ENCODE measurements at regions not wholly inside any gene's neighbourhood (a gene's known extent, or its start where the extent isn't known, plus 50 kb on each side); places are given as distances from the start of the nearest gene placed in this dataset.

- no peak for TF ChIP-seq EZH2phosphoT487 (IDR thresholded peaks at IDR 0.05; ENCODE audit: insufficient read depth, low read depth)
- TF ChIP-seq EZH2 (IDR thresholded peaks at IDR 0.05; ENCODE audit: insufficient read depth, poor library complexity, severe bottlenecking) = no peak
Observed at GRCh38 chr2:189231719-189232323, 52.3 kb upstream of the COL5A2 start.

GRCh38 chr2:189232759-189233406 is 53.3 kb upstream of the COL5A2 start:
- Histone ChIP-seq H3K4me2 (ENCODE audit: unreplicated experiment) (peak overlapping the region; percentile 28), H3F3A (ENCODE audit: insufficient read depth) (peaks cover 15% of the 10 kb centered on the region; the same call in 1 of the 2 replicates), H3K27ac (peak overlapping the region; percentile 65), H3K9me3 (ENCODE audit: low read depth) (no peaks in the 10 kb centered on the region), H2AFZ (peak overlapping the region; percentile 62), H3K36me3 (ENCODE audit: low read depth) (no peaks in the 10 kb centered on the region), H3K4me3 (no peak overlapping the region), H3K27me3 (replicated peaks; ENCODE audit: insufficient read depth) (no peaks in the 10 kb centered on the region), H3K4me1 (ENCODE audit: insufficient read depth) (peaks cover 31% of the 10 kb centered on the region), H4K20me1 (ENCODE audit: insufficient read depth) (no peaks in the 10 kb centered on the region), H3K79me2 (ENCODE audit: insufficient read depth) (no peaks in the 10 kb centered on the region), H3K9ac (peak overlapping the region; percentile 27; the same call in 1 of the 2 replicates), H3K9me2 (ENCODE audit: insufficient read depth) (no peaks in the 10 kb centered on the region)
- peak; percentile 55 for DNase-seq
- in situ Hi-C loops (cut with MboI) = no loop called here
- TF ChIP-seq EZH2 (IDR thresholded peaks at IDR 0.05; ENCODE audit: insufficient read depth, poor library complexity, severe bottlenecking) = no peak
- no peak for TF ChIP-seq EZH2phosphoT487 (IDR thresholded peaks at IDR 0.05; ENCODE audit: insufficient read depth, low read depth)

More at GRCh38 chr2:189231719-189232323, 52.3 kb upstream of the COL5A2 start:
- Histone ChIP-seq H4K20me1 (ENCODE audit: insufficient read depth) (no peaks in the 10 kb centered on the region), H3K4me2 (ENCODE audit: unreplicated experiment) (no peak overlapping the region), H3K27me3 (replicated peaks; ENCODE audit: insufficient read depth) (no peaks in the 10 kb centered on the region), H3K27ac (no peak overlapping the region), H3F3A (ENCODE audit: insufficient read depth) (peaks cover 15% of the 10 kb centered on the region; the same call in 1 of the 2 replicates), H3K4me3 (no peak overlapping the region), H3K9me3 (ENCODE audit: low read depth) (no peaks in the 10 kb centered on the region), H3K79me2 (ENCODE audit: insufficient read depth) (no peaks in the 10 kb centered on the region), H3K9me2 (ENCODE audit: insufficient read depth) (no peaks in the 10 kb centered on the region), H3K4me1 (ENCODE audit: insufficient read depth) (peaks cover 31% of the 10 kb centered on the region), H2AFZ (peak overlapping the region; percentile 39; the same call in 1 of the 2 replicates), H3K36me3 (ENCODE audit: low read depth) (no peaks in the 10 kb centered on the region), H3K9ac (no peak overlapping the region)
- no peak for DNase-seq
- in situ Hi-C loops (cut with MboI) = no loop called here
- WGBS, 2 experiments (ENCODE audit: low coverage in 1 of 2, low lambda C conversion rate in 2 of 2, missing lambda C conversion rate in 2 of 2) = 77 to 82% methylated on average over 3 of the region's 3 CpGs

GRCh38 chr2:189233527-189233926 is 54.0 kb upstream of the COL5A2 start:
- peak overlapping the region; percentile 28 for H3K4me2 ChIP-seq (ENCODE audit: unreplicated experiment)
- H3K79me2 ChIP-seq (ENCODE audit: insufficient read depth) = no peaks in the 10 kb centered on the region
- peak overlapping the region; percentile 62; the same call in 1 of the 2 replicates for H2AFZ ChIP-seq
- no peaks in the 10 kb centered on the region for H3K9me2 ChIP-seq (ENCODE audit: insufficient read depth)
- H3K27me3 ChIP-seq (replicated peaks; ENCODE audit: insufficient read depth) = no peaks in the 10 kb centered on the region
- no peaks in the 10 kb centered on the region for H3K36me3 ChIP-seq (ENCODE audit: low read depth)
- peaks cover 31% of the 10 kb centered on the region for H3K4me1 ChIP-seq (ENCODE audit: insufficient read depth)
- TF ChIP-seq EZH2 (IDR thresholded peaks at IDR 0.05; ENCODE audit: insufficient read depth, poor library complexity, severe bottlenecking) = no peak
- TF ChIP-seq EZH2phosphoT487 (IDR thresholded peaks at IDR 0.05; ENCODE audit: insufficient read depth, low read depth) = no peak
- peak overlapping the region; percentile 65 for H3K27ac ChIP-seq
- H3F3A ChIP-seq (ENCODE audit: insufficient read depth) = peaks cover 15% of the 10 kb centered on the region; the same call in 1 of the 2 replicates
- in situ Hi-C loops (cut with MboI) = no loop called here
- H4K20me1 ChIP-seq (ENCODE audit: insufficient read depth) = no peaks in the 10 kb centered on the region
- peak; percentile 78 for DNase-seq
- peak overlapping the region; percentile 27; the same call in 1 of the 2 replicates for H3K9ac ChIP-seq
- no peaks in the 10 kb centered on the region for H3K9me3 ChIP-seq (ENCODE audit: low read depth)
- WGBS, 2 experiments (ENCODE audit: low coverage in 1 of 2, low lambda C conversion rate in 2 of 2, missing lambda C conversion rate in 2 of 2) = 60 to 66% methylated on average over 2 of the region's 2 CpGs
- no peak overlapping the region for H3K4me3 ChIP-seq

- H3K36me3 ChIP-seq (ENCODE audit: low read depth) = no peaks in the 10 kb centered on the region
- no peaks in the 10 kb centered on the region for H3K9me3 ChIP-seq (ENCODE audit: low read depth)
- H3K79me2 ChIP-seq (ENCODE audit: insufficient read depth) = no peaks in the 10 kb centered on the region
- peak; percentile 56 for DNase-seq
- H3K9me2 ChIP-seq (ENCODE audit: insufficient read depth) = no peaks in the 10 kb centered on the region
- H3K4me3 ChIP-seq = no peak overlapping the region
- in situ Hi-C loops (cut with MboI) = no loop called here
- H2AFZ ChIP-seq = no peak overlapping the region
- H3K4me2 ChIP-seq (ENCODE audit: unreplicated experiment) = no peak overlapping the region
- peaks cover 31% of the 10 kb centered on the region for H3K4me1 ChIP-seq (ENCODE audit: insufficient read depth)
- H3K9ac ChIP-seq = no peak overlapping the region
- no peaks in the 10 kb centered on the region for H3K27me3 ChIP-seq (replicated peaks; ENCODE audit: insufficient read depth)
- H3F3A ChIP-seq (ENCODE audit: insufficient read depth) = peaks cover 15% of the 10 kb centered on the region; the same call in 1 of the 2 replicates
- H3K27ac ChIP-seq = no peak overlapping the region
- TF ChIP-seq EZH2 (IDR thresholded peaks at IDR 0.05; ENCODE audit: insufficient read depth, poor library complexity, severe bottlenecking) (no peak), EZH2phosphoT487 (IDR thresholded peaks at IDR 0.05; ENCODE audit: insufficient read depth, low read depth) (no peak)
- H4K20me1 ChIP-seq (ENCODE audit: insufficient read depth) = no peaks in the 10 kb centered on the region
Observed at GRCh38 chr2:189234991-189235390, 55.4 kb upstream of the COL5A2 start.

Data from GM23248 (cell line).